Fibroblast of upper back skin (primary cell): ENCODE measurements at regions not wholly inside any gene's neighbourhood (a gene's known extent, or its start where the extent isn't known, plus 50 kb on each side); places are given as distances from the start of the nearest gene placed in this dataset.

Experiments used
- DNase-seq: peaks from one replicate; pipeline ENCODE4 v3.0.0-alpha.2; 2013

- DNase-seq = no peak
Observed at GRCh38 chr2:217436386-217436785, 566.4 kb downstream of the TNS1 start.

- peak; percentile 98 for DNase-seq
Observed at GRCh38 chr2:217434180-217434975, 568.4 kb downstream of the TNS1 start.

DNA sequence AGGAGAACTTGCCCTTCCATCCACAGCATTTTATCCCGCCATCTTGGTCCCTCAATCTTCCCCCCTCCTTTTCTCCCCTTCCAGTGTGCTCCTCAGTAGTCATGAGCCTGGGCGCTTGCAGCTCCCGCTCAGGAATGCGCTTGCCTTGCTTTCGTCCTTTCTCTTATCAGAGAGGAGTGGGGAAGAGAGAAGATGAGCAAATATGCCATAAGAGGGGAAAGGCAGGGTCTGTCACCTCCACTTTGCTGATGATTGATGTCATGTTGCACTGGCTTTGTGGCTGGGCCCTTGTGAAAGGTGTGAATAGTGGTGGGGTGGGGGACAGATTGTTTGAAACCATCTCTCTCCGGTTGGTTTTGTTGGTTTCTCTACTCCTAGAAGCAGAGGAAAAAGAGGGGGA is 569.3 kb downstream of the TNS1 start:
- peak; percentile 31 for DNase-seq

DNA sequence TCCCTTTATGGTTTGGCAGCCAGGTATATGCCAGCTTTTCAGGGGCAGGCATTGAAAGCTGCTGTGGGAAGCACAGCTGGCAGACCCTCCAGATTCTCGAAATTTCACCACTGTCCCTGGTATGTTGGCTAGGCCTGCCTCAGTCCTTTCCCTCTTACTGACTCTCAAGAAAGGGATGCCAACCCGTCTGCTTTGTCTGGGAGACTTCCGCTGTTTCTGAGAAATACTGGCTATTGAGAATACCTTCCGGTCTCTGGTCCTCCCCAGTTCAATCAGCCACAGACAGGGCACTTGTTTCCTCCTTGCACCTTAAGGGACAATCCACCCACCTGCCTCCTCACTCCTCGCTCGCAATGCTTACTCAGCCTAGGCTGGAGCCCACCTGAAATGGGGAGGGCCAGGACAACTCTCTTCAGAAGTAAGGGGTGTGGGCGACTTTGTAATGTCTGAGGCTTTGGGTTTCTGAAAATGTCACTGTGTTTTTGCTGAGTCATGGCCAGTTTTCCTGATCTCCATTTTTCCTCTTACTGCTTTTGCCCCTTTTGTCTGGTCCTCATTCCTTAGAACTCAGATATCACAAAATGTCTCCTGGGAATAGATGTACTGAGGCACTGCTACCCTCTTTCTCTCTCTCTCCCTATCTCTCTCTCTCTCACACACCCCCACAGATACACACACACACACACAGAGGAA is 571.1 kb downstream of the TNS1 start:
- DNase-seq = no peak

DNA sequence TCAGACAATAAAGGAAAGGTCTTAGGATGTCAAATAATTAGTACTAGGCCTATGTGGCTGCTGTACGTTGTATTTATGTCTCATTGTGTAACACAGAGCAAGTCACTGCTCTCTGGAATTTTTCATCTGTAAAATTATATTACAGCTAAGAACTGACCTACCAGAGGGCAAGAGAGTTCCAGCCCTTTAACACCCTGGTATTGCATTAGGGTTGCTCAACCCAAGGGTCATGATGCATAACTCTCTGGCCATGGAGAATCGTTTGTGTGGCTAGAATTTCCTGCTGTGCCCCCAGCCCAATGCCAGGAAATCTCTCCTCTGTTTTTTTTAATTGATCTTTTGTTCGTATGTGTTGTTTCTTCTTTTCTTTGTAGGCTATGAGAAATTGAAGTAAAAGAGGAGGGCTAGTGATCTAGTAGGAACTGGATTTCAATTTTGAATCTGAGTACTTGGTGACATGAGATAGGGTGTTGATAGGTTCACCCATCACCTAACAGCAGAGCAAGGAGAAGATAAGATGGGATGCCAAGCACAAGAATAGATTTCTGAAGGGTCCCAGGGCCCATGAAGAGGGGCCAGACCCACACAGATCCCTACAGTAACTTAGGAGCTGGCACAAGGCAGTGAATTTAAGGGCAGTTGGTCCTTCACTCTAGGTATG is 571.2 kb upstream of the TNP1 start:
- DNase-seq = peak; percentile 37

DNA sequence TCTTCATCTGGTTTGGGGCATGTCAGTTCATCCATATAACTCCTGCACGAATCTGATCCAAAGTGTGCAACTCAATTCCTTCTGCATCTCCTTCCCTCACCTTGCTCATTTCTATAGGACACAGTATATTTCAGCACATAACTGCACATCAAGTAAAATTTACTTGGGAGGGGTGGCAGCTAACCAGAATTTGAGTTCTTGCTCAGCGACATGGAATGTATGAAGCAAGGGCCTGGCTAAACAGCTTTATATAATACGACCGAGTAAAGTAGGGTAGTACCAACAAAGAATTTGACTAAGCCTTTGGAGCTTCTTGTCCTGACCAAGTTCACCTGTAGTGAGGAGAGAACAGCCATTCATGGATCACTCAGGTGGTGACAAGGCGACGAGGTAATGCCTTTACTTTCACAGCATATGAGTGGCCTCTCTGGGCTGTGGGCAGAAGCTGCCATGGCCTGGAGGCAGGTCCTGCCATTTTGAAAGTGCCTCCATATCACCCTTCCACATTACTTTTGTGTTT is 570.2 kb upstream of the TNP1 start:
- peak; percentile 49 for DNase-seq

- DNase-seq = no peak
Observed at GRCh38 chr2:217421834-217422233, 562.0 kb upstream of the TNP1 start.

DNA sequence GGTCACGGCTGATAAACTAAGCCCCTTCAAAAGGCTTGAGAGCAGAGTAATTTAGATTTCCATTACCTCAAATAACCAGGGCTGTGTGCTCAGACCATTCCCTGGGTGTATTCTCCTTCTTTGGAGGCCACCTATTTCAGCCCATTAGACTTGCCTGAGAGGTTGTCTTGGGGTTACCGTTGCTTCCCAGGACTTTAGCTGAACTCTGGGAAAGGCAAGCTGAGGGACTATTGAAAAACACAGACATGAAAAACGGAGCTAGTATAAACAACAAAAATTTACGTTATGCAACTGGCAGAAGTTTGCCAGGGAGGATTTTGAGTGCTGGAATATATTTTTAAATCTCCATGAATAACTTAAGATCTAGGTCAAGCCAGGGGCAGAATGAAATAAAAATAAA is 561.0 kb upstream of the TNP1 start:
- no peak for DNase-seq

- DNase-seq = no peak
Observed at GRCh38 chr2:217419055-217419671, 559.3 kb upstream of the TNP1 start.

GRCh38 chr2:217418544-217418943 is 558.7 kb upstream of the TNP1 start:
- no peak for DNase-seq

GRCh38 chr2:217418090-217418489 is 558.2 kb upstream of the TNP1 start:
- DNase-seq = peak; percentile 83

DNA sequence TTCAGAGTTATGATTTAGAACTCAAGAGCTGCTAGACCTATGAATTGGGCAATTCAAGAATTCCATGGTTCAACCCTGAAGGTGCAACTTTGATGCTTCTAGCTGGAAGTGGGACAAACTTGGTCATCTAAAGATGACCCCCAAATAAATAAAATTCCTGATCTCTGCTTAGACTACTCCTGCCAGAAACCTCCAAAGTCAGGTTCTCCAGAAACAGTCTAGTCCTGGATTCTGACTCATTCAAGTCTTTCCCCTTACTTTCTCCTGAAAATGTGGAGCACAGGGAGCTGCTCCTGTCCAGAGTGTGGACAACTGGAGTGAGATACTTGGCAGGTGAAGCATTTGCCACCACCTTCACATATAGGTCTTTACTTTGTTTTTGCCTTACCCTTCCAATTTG is 557.7 kb upstream of the TNP1 start:
- peak; percentile 41 for DNase-seq

GRCh38 chr2:217415316-217415715 is 555.5 kb upstream of the TNP1 start:
- no peak for DNase-seq

- peak; percentile 17 for DNase-seq
Observed at GRCh38 chr2:217414429-217414828, 554.6 kb upstream of the TNP1 start.

GRCh38 chr2:217413193-217413592 is 553.3 kb upstream of the TNP1 start:
- DNase-seq = peak; percentile 78

- peak; percentile 91 for DNase-seq
Observed at GRCh38 chr2:217412721-217413120, 552.9 kb upstream of the TNP1 start.

DNA sequence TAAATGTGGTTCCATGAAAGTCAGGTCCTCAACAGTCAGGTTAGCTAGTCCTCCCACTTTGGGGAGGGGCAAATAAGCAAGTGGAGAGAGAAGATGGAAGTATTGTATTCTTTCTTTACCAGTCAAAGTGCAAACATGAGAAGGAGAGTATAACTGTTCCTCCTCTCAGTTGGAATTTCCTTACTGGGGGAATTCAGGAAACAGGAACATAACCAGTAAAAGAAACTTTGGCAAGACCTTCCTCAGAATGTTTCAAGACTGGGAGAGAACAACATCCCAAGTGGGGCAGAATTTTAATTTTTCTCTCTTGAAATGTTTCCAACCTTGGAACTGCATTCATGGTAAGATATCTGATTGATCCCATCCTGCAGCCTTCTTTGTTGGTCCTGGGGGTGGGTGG is 552.4 kb upstream of the TNP1 start:
- no peak for DNase-seq

DNA sequence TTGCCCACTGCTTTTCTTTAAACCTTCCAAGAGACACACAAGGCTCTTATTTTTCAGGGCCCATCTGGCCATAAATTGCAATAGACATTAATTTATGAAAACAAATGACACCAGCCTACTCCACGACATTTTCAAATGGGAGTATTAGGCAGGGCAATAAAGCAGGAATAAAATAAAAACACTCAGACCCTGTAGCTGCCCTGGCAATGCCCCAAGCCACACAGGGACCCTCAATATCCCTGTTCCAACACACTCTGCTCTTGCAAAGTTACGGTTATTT is 550.8 kb upstream of the TNP1 start:
- DNase-seq = no peak

GRCh38 chr2:217409949-217410680 is 550.3 kb upstream of the TNP1 start:
- no peak for DNase-seq

- DNase-seq = peak; percentile 46
Observed at GRCh38 chr2:217407362-217407761, 547.5 kb upstream of the TNP1 start.

DNA sequence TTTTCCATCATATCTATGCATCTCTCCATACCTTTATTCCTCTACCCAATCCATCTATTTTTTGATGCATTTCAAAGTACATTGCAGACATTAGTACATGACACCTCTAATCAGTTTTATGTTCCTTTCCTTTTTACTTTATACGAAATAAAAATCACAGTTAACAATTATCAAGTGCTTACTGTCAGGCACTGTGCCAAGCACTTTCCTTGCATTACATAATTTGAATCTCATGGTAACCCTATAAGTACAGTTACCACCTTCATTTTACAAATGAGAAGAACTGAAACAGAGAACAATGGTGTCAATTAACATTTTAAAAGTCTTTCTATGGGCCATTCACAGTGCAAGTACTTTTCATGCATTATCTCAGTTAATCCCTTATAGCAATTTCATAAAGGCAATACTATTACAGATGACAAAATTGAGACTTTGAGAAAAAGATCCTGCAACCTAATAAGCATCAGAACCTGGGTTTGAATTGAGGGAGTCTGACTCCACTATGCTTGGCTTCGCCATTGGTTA is 544.4 kb upstream of the TNP1 start:
- DNase-seq = no peak

- DNase-seq = peak; percentile 37
Observed at GRCh38 chr2:217402761-217403383, 543.0 kb upstream of the TNP1 start.
